Medulla oblongata (tissue), 1 donor: ENCODE measurements at regions not wholly inside any gene's neighbourhood (a gene's known extent, or its start where the extent isn't known, plus 50 kb on each side); places are given as distances from the start of the nearest gene placed in this dataset.
"Not testable (repeated sequence)": the region's sequence is repeated elsewhere in the genome, so short reads cannot be mapped to it uniquely, and the experiment has no call there.

Source experiments
- DNase-seq: peaks from one replicate; pipeline ENCODE4 v3.0.0-alpha.2; 2015; ENCODE audit errors: extremely low spot score

GRCh38 chr1:83095570-83095969, 903.4 kb downstream of the TTLL7 start:
- no peak for DNase-seq

- DNase-seq: no peak
These were observed 908.7 kb downstream of the TTLL7 start for GRCh38 chr1:83090195-83090594.

- no peak for DNase-seq
These were observed 911.1 kb downstream of the TTLL7 start for GRCh38 chr1:83087851-83088250.

GRCh38 chr1:83086986-83087512, 911.9 kb downstream of the TTLL7 start:
- DNase-seq: no peak

GRCh38 chr1:83086346-83086745, 912.6 kb downstream of the TTLL7 start:
- no peak for DNase-seq

- no peak for DNase-seq
These were observed 915.2 kb downstream of the TTLL7 start for GRCh38 chr1:83083589-83084224.

- DNase-seq: no peak
These were observed 921.5 kb downstream of the TTLL7 start for GRCh38 chr1:83077411-83077810.

- DNase-seq: no peak
These were observed 923.8 kb downstream of the TTLL7 start for GRCh38 chr1:83075107-83075506.

- no peak for DNase-seq
These were observed 931.0 kb downstream of the TTLL7 start for GRCh38 chr1:83067954-83068353.

GRCh38 chr1:83065952-83066727, 932.8 kb downstream of the TTLL7 start:
- DNase-seq: no peak

GRCh38 chr1:83064589-83065242, 934.2 kb downstream of the TTLL7 start:
- DNase-seq: no peak

GRCh38 chr1:83060651-83061390, 938.1 kb downstream of the TTLL7 start:
- DNase-seq: no peak

GRCh38 chr1:83060221-83060620, 938.7 kb downstream of the TTLL7 start:
- no peak for DNase-seq

GRCh38 chr1:83058327-83058726, 940.6 kb downstream of the TTLL7 start:
- no peak for DNase-seq

GRCh38 chr1:83055391-83056170, 943.4 kb downstream of the TTLL7 start:
- no peak for DNase-seq

GRCh38 chr1:83053446-83053845, 945.5 kb downstream of the TTLL7 start:
- no peak for DNase-seq

GRCh38 chr1:83052865-83053264, 946.1 kb downstream of the TTLL7 start:
- no peak for DNase-seq

- DNase-seq: not testable (repeated sequence)
These were observed 947.9 kb downstream of the TTLL7 start for GRCh38 chr1:83051053-83051452.

- DNase-seq: no peak
These were observed 955.7 kb downstream of the TTLL7 start for GRCh38 chr1:83043244-83043643.

- not testable (repeated sequence) for DNase-seq
These were observed 959.8 kb downstream of the TTLL7 start for GRCh38 chr1:83039091-83039490.

GRCh38 chr1:83034851-83035250, 964.1 kb downstream of the TTLL7 start:
- no peak for DNase-seq
